Superior temporal gyrus (tissue), 1 donor: ENCODE measurements at regions not wholly inside any gene's neighbourhood (a gene's known extent, or its start where the extent isn't known, plus 50 kb on each side); places are given as distances from the start of the nearest gene placed in this dataset.
"Not testable (repeated sequence)": the region's sequence is repeated elsewhere in the genome, so short reads cannot be mapped to it uniquely, and the experiment has no call there.

Experiments
- DNase-seq: peaks from one replicate; pipeline ENCODE4 v3.0.0-alpha.2; 2016; ENCODE audit errors: extremely low spot score

- DNase-seq, result no peak
These were observed 72.1 kb upstream of the EPB41L1 start for GRCh38 chr20:36082315-36082915.

GRCh38 chr20:36083200-36083599 is 71.3 kb upstream of the EPB41L1 start:
- DNase-seq, result not testable (repeated sequence)

DNA sequence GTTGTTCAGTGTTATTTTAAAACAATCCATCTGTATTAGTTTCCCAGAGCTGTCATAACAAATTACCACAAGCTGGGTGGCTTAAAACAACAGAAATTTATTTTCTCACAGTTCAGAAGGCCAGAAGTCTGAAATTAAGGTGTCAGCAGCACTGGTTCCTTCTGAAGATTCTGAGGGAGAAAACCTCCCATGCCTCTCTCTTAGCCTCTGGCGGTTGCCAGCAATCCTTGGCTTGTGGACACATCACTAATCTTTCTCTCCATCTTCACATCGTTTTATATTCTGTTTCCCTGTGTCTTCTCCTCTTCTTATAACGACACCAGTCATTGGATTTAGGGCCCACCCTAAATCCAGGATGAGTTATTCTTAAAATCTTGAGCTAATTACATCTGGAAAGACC is 70.2 kb upstream of the EPB41L1 start:
- DNase-seq, result no peak

- DNase-seq, result no peak
These were observed 69.5 kb upstream of the EPB41L1 start for GRCh38 chr20:36084897-36085613.

DNA sequence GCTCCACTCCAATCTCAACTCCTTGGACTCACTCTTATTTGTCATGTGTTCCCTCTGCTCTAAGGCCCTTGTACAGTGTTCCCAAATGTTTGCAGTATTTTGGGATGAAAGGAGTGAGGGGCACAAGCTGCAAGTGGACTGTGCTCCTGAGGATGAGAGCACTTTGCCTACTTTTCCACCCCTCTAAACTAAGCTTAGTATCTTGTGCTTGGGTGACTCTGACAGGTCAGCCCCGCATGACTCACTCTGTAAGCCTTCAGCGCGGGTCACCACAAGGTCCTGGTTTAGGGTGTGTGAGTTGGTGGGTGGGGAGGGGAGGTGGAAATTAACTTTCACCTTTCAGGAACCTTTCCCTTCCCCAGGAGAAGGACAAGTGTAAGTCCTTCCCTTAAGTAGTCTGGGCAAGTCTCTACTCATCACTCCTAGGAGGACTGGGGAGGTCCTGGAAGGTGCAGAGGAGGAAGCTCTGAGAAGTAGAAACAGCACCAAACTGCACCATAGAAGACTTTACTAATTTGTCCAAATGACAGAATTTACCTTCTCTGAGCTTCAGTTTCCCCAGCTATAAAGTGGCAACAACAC is 68.8 kb upstream of the EPB41L1 start:
- DNase-seq, result no peak

DNA sequence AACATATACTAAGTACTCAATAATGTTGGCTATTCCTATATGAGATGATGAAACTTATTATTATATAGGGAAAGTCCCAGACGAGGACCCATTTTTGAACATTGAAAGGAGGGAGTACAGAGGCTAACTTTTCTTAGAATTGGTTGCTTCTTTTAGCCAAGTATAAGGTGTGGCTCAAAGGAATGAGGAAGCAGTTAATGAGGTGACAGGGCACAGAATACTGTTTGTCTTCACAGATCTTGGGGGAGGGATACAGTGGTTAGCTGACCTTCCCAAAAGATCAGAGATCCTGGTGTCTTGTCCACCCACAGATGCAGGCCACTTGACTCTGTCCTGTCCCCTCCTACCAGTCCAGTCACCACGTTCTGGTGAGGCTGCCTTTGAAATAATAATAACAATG is 67.8 kb upstream of the EPB41L1 start:
- DNase-seq, result no peak

- DNase-seq, result no peak
These were observed 64.3 kb upstream of the EPB41L1 start for GRCh38 chr20:36090223-36090622.

DNA sequence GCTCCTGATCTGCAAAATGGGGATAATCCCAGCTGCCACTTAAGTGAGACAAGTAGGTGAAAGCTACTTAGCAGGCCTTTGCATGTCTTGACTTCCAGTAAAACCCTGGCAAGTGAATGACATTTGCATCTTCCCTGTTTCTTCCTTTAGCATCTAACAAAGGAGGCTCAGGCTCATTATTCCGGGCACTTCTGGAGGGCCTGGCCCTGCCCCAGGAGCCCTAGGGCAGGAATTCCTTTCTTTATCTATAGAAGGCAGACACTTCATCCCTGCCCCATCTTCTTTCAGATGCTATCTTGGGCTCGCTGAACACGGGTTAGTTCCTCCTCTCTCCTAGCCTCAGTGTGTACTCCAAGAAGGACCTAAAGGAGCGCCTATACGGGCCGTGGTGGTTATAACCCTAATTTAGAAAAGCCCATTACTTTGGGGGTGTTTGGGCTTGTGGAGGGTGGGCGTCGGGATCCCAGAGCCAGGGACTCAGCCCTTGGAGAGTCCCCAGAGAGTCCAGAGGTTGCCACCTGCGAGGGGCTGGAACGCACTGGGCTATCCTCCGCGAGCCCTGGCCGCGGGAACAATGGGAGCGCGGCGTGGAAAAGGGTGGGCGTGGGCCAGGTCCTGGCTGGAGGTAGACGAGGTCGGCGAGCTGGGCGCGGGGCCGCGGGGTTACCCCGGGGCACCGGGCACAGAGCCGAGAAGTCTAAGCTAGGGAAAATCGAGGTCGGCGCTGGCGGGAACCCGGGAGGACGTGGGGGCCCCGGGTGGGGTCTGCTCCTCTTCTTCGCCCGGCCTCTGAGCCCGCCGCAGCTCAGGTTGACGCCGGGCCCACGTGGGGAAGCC is 62.8 kb upstream of the EPB41L1 start:
- no peak for DNase-seq

DNA sequence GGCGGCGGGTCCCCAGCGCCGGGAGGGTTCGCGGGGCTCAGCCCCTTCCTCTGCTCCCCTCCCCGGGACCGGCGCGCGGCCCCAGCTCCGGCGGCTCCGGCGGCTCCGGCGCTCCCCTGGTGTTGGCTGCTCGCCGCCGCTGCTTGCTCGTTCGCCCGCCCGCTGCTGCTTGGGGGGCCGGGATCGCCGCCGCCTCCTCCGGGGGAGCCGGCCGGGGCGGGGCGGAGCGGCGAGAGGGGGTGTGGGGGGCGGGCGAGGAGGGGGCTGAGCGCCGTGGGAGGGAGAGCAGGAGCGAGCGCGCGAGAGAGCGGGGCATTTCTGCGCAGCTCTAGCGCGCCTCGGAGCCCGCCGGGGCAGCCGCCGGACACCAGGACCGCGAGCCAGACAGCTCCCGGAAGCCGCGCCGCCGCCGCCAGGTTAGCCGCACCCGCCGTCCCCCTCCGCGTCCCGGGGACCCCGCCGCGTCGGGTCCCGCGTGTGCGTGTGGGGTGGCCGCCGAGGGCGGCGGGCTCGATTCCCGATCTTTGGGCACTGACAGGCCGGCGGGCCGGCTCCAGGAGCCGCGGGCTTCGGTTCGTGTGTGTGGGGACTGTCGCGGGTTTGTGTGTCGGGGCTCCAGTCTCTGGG is 62.0 kb upstream of the EPB41L1 start:
- DNase-seq, result no peak

DNA sequence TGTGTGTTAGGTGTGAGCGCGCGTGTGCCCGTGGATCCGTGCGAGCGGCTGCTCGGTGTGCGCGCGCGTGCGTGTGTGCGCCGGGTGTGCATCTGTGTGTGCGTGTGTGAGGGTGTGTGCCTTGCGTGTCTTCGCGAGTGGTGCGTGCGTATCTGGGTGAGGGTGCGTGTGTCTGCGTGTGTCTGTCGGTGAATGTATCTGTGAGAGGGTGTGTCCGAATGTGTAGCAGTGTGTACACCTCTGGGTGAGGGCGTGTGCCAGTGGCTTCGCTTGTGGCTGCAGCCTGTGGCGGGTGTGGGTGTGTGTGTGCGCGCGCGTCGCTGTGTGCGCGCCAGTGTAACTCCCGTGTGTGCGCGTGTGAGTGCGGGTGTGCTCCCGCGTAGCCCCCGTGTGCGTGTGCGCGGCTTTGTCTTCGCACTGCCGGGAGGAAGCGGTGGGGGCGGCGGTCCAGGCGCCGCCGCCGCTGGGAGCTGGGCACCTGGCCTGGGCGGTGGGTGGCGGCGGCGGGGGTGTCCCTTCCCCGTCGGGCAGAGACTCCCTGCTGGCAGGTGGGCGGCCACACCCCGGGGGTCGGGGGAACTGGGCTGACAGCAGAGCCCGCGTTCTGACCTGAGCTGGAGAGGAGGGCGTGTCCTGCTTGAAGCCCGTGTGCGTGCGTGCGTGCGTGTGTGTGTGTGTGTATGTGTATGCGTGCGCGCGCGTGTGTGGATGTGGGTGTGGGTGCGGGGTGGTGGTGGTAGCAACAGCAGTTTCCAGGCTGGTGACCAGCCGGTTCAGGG is 61.3 kb upstream of the EPB41L1 start:
- DNase-seq, result no peak

DNA sequence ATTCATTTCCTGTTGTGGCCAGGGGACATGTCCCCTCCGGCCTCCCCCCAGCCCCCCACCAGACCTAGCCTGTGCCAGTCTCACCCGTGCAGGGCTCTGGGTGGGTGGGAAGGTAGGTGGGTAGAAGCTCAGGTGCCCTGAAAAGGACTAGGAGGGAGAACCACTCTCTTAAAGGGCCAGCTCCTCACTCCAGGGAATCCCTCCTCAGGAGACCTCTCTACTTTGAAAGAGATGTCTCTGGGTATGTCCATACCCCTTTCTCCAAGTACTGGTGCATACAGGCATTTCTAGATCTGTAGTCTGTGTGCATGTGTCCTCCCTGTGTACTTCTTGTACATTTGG is 60.8 kb upstream of the EPB41L1 start:
- DNase-seq, result peak; percentile 39

- DNase-seq, result no peak
These were observed 60.0 kb upstream of the EPB41L1 start for GRCh38 chr20:36094497-36094896.

- DNase-seq, result no peak
These were observed 58.1 kb upstream of the EPB41L1 start for GRCh38 chr20:36096435-36096834.

DNA sequence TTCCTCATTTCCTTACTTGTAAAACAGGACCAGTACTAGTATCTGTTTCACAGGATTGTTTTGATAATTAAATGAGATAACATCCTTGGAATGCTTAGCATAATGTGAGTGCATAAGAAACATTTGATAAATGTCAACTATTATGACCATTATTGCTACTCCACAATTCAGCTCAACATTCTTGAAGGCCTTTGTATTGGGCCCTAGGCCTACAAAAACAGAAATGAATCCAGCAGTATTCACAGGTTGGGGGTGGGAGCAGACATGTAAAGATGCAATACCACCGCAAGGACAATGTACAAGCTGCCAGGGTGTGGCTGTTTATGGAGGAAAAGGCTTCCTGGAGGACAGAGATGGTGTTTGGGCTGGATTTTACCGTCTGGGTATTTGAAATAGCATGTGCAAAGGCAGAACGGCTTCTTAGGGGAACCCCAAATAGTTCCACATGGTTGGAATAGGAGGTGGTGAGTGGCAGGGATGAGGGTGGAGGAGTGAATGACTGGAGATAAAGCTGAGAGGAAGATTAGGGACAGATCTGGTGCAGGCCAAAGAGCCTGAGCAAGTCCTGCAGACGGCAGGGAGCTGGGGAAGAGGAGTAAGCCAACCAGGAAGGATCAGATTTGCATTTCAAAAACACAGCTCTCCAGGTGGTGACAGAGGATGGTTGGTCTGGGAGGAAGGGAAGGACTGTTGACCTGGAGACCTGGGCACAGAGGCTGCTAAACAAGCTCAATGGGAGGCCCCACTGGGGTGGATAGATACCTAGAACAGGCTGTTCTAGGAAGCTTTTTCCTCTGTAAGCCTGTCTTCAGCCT is 57.0 kb upstream of the EPB41L1 start:
- no peak for DNase-seq

- DNase-seq, result peak; percentile 51
These were observed 56.2 kb upstream of the EPB41L1 start for GRCh38 chr20:36098364-36098763.

GRCh38 chr20:36099106-36099505 is 55.4 kb upstream of the EPB41L1 start:
- no peak for DNase-seq

DNA sequence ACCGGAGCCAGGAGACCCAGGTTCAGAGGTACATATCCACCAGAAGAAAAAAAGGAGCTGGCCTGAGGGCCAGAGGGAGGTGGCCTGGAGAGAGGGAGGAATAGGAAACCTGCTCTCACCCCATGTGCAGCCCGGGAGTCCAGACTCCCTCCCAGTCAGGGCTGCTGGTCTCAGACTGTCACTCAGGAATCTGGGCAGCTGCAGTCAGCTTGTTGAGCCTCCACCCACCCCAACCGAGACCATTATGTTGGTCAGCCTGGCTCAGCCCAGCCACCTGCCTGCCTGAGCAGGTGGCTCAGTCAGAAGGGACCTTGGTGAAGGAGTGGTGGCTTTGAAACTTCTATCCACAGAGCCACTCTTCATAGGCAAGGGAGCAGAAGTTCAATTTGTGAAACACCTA is 53.3 kb upstream of the EPB41L1 start:
- DNase-seq, result no peak

- no peak for DNase-seq
These were observed 52.2 kb upstream of the EPB41L1 start for GRCh38 chr20:36102306-36102705.

GRCh38 chr20:36102809-36103596 is 51.5 kb upstream of the EPB41L1 start:
- no peak for DNase-seq

GRCh38 chr20:36104244-36104643 is 50.3 kb upstream of the EPB41L1 start:
- DNase-seq, result no peak
